T-helper 17 cell (primary cell): ENCODE measurements at regions not wholly inside any gene's neighbourhood (a gene's known extent, or its start where the extent isn't known, plus 50 kb on each side); places are given as distances from the start of the nearest gene placed in this dataset.

Source experiments
- ATAC-seq: fragments of 150-1000 bp; cut with Tn5 transposase; 2 replicates; pipeline ENCODE4 v1.10.0; 2021; ENCODE audit warnings: mild to moderate bottlenecking, moderate library complexity
- DNase-seq, 3 donors: peaks; one replicate each; pipeline versions ENCODE4 v3.0.0 to v3.0.0-alpha.2; 2020 to 2021
- H3K9me3 ChIP-seq: one replicate; pipeline ENCODE4 v1.7.0; 2013; ENCODE audit warnings: low read length, mild to moderate bottlenecking; ENCODE audit not compliant: control insufficient read depth, poor library complexity, severe bottlenecking
- H3K27ac Mint-ChIP-seq: one replicate; pipeline ENCODE4 v1.8.0; 2022; ENCODE audit warnings: mild to moderate bottlenecking, moderate library complexity, mixed read lengths
- H3K27me3 Mint-ChIP-seq: one replicate; pipeline ENCODE4 v1.8.0; 2022; ENCODE audit warnings: mixed read lengths
- H3K36me3 Mint-ChIP-seq: one replicate; pipeline ENCODE4 v1.8.0; 2022; ENCODE audit warnings: low read depth, mixed read lengths
- H3K4me1 Mint-ChIP-seq: one replicate; pipeline ENCODE4 v1.8.0; 2022; ENCODE audit warnings: mild to moderate bottlenecking, mixed read lengths
- H3K4me3 Mint-ChIP-seq: one replicate; pipeline ENCODE4 v1.8.0; 2022; ENCODE audit warnings: mild to moderate bottlenecking, moderate library complexity, mixed read lengths

- Mint-ChIP-seq H3K27me3 (no peaks in the 10 kb centered on the region), H3K27ac (no peak overlapping the region), H3K4me1 (no peaks in the 10 kb centered on the region), H3K4me3 (no peak overlapping the region), H3K36me3 (no peaks in the 10 kb centered on the region)
- DNase-seq (no peak), ATAC-seq (no peak)
- H3K9me3 ChIP-seq = peaks cover 4% of the 10 kb centered on the region
These were observed 187.8 kb upstream of the KCND3 start for GRCh38 chr1:112177314-112177713.

GRCh38 chr1:112188611-112189010, 199.1 kb upstream of the KCND3 start:
- Mint-ChIP-seq H3K36me3 (no peaks in the 10 kb centered on the region), H3K27me3 (peaks cover 15% of the 10 kb centered on the region), H3K27ac (no peak overlapping the region), H3K4me1 (no peaks in the 10 kb centered on the region), H3K4me3 (no peak overlapping the region)
- ATAC-seq = no peak
- no peaks in the 10 kb centered on the region for H3K9me3 ChIP-seq
- no peak for DNase-seq

DNA sequence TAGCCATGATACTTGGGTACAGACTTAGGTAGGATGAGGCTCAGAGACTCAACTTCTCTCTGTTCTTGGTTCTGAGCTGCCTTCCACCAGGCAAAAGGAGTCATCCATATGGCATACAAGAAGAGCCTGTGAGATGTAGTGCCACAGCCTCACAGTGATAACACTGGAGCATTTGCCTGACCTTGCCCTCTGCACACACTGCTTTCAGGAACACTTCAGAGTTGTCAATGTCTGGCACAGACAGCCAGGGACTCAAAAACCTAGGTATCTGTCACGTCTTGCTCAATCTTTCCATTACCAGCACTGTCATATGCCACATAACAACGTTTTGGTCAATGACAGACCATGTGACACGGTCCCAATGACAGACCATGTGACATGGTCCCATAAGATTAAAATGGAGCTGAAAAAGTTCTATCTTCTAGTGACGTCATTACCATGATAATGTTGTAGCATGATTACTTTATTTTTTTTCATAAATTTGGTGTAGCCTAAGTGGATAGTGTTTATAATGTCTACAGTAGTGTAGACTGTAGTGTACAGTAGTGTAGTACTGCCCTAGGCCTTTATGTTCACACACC, 199.9 kb upstream of the CTTNBP2NL start:
- H3K27ac Mint-ChIP-seq = no peak overlapping the region
- H3K9me3 ChIP-seq = no peaks in the 10 kb centered on the region
- no peaks in the 10 kb centered on the region for H3K4me1 Mint-ChIP-seq
- no peak overlapping the region for H3K4me3 Mint-ChIP-seq
- H3K27me3 Mint-ChIP-seq = peaks cover 6% of the 10 kb centered on the region
- no peak for DNase-seq
- no peak for ATAC-seq
- H3K36me3 Mint-ChIP-seq = no peaks in the 10 kb centered on the region

GRCh38 chr1:112196731-112197130, 199.3 kb upstream of the CTTNBP2NL start:
- Mint-ChIP-seq H3K4me3 (no peak overlapping the region), H3K27me3 (peaks cover 2% of the 10 kb centered on the region), H3K4me1 (no peaks in the 10 kb centered on the region), H3K36me3 (no peaks in the 10 kb centered on the region), H3K27ac (no peak overlapping the region)
- DNase-seq (no peak), ATAC-seq (no peak)
- no peaks in the 10 kb centered on the region for H3K9me3 ChIP-seq

GRCh38 chr1:112209493-112209892, 186.5 kb upstream of the CTTNBP2NL start:
- Mint-ChIP-seq H3K36me3 (peaks cover 3% of the 10 kb centered on the region), H3K4me3 (no peak overlapping the region), H3K4me1 (no peaks in the 10 kb centered on the region), H3K27ac (no peak overlapping the region), H3K27me3 (peaks cover 34% of the 10 kb centered on the region)
- ATAC-seq = no peak
- DNase-seq = no peak
- H3K9me3 ChIP-seq = peaks cover 4% of the 10 kb centered on the region

DNA sequence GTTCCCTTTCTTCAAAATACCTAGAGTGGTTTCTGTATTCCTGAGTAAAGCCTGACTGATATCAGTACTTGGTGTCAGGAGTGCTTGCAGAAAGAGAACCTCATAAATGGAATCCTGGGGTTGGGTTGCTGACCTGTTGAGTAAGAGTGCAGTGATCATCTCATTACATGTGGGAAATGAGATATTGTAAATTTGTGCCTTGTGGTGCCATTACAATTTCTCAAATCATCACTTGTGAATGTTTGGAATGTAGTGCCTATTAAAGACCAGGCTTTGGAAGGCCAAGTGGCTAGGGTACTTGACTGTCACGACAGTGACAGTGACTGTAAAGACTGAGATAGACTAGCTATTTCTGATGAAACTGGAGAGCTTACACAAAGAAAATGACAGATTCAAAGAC, 176.7 kb upstream of the CTTNBP2NL start:
- Mint-ChIP-seq H3K27ac (no peak overlapping the region), H3K36me3 (no peaks in the 10 kb centered on the region), H3K4me3 (no peak overlapping the region), H3K4me1 (no peaks in the 10 kb centered on the region), H3K27me3 (peaks cover 2% of the 10 kb centered on the region)
- no peaks in the 10 kb centered on the region for H3K9me3 ChIP-seq
- no peak for ATAC-seq
- no peak for DNase-seq

- no peaks in the 10 kb centered on the region for H3K4me1 Mint-ChIP-seq
- no peak overlapping the region for H3K27ac Mint-ChIP-seq
- H3K27me3 Mint-ChIP-seq = peaks cover 13% of the 10 kb centered on the region
- ATAC-seq = no peak
- no peaks in the 10 kb centered on the region for H3K36me3 Mint-ChIP-seq
- no peak overlapping the region for H3K4me3 Mint-ChIP-seq
- no peak for DNase-seq
- H3K9me3 ChIP-seq = no peaks in the 10 kb centered on the region
These were observed 165.8 kb upstream of the CTTNBP2NL start for GRCh38 chr1:112230232-112230631.

DNA sequence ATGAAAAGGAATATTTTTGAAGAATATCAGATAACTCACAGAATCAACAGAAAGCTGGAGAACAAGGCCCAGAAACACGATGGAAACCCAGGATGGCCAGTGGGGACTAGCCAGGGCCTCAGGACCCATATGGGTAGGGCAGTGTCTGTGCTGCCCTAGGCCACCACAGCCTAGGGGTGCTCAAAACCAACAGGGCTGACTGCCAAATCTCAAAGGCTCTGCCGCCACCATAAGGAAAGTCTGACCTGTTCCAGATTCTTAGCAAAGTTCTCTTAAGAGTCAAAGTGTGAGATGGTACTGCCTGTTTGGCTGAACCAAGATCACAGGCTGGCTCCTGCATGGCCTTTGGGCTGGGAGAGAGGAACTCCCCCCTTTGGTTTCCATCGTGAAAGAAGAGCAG, 164.7 kb upstream of the CTTNBP2NL start:
- H3K4me3 Mint-ChIP-seq = no peak overlapping the region
- DNase-seq = no peak

DNA sequence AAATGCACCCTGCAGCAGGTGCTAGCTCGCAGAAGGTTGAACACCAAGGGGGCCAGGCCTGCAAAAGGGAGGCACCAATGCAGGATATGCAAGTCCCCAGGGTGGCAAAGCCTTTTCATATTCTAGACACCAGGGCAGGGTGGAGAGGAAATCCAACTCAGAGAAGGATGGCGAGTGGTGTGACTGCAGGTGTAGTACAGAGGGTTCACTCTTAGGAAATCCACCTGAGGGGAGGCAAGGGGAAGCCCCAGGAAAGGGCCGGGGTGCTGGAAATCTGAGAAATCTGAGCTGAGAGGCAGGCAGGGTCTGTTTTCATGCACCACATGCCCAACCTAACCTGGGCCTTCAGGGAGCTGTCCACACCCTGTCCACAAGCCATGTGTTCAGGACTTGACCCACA, 163.2 kb upstream of the CTTNBP2NL start:
- H3K4me3 Mint-ChIP-seq = no peak overlapping the region
- ATAC-seq = no peak
- H3K27ac Mint-ChIP-seq = no peak overlapping the region
- no peaks in the 10 kb centered on the region for H3K4me1 Mint-ChIP-seq
- H3K9me3 ChIP-seq = no peaks in the 10 kb centered on the region
- H3K36me3 Mint-ChIP-seq = no peaks in the 10 kb centered on the region
- no peak for DNase-seq
- peaks cover 18% of the 10 kb centered on the region for H3K27me3 Mint-ChIP-seq

More for the DNA sequence above, 164.7 kb upstream of the CTTNBP2NL start:
- Mint-ChIP-seq H3K27ac (no peak overlapping the region), H3K4me1 (no peaks in the 10 kb centered on the region), H3K36me3 (no peaks in the 10 kb centered on the region), H3K27me3 (peaks cover 13% of the 10 kb centered on the region)
- no peaks in the 10 kb centered on the region for H3K9me3 ChIP-seq
- ATAC-seq = no peak

GRCh38 chr1:112234710-112235109, 161.3 kb upstream of the CTTNBP2NL start:
- DNase-seq (no peak), ATAC-seq (no peak)
- Mint-ChIP-seq H3K4me1 (no peaks in the 10 kb centered on the region), H3K36me3 (peaks cover 2% of the 10 kb centered on the region), H3K4me3 (no peak overlapping the region), H3K27ac (no peak overlapping the region), H3K27me3 (peaks cover 33% of the 10 kb centered on the region)
- H3K9me3 ChIP-seq = no peaks in the 10 kb centered on the region

DNA sequence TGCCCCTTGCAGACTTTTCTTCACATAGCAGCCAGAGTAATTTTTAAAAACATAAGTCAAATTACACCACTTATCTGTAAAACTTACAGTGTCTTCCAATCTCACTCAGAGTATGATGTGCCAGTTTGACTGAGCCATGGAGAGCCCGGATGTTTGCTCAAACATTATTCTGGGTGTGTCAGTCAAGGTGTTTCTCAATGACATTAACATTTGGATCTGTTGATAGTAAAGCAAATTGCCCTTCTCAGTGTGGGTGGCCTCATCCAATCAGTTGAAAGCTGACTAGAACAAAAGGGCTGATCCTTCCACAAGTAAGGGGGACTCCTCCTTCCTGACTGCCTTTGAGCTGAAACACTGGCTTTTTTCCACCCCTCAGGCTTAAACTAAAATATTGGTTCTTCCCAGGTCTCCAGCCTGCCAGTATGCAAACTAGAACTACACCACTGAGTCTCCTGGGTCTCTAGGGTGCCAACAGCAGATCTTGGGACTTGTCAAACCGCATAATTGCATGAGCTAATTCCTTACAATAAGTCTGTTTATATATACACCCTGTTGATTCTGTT, 157.9 kb upstream of the CTTNBP2NL start:
- no peaks in the 10 kb centered on the region for H3K9me3 ChIP-seq
- no peak overlapping the region for H3K27ac Mint-ChIP-seq
- H3K36me3 Mint-ChIP-seq = peaks cover 2% of the 10 kb centered on the region
- no peak overlapping the region for H3K4me3 Mint-ChIP-seq
- DNase-seq = no peak
- no peaks in the 10 kb centered on the region for H3K4me1 Mint-ChIP-seq
- no peak for ATAC-seq
- H3K27me3 Mint-ChIP-seq = peaks cover 34% of the 10 kb centered on the region

- Mint-ChIP-seq H3K4me3 (no peak overlapping the region), H3K4me1 (no peaks in the 10 kb centered on the region), H3K27ac (no peak overlapping the region), H3K27me3 (peaks cover 44% of the 10 kb centered on the region), H3K36me3 (peaks cover 2% of the 10 kb centered on the region)
- ATAC-seq = no peak
- no peak for DNase-seq
- H3K9me3 ChIP-seq = no peaks in the 10 kb centered on the region
These were observed 156.2 kb upstream of the CTTNBP2NL start for GRCh38 chr1:112239683-112240330.

GRCh38 chr1:112242470-112242869, 153.5 kb upstream of the CTTNBP2NL start:
- H3K4me3 Mint-ChIP-seq = no peak overlapping the region
- H3K9me3 ChIP-seq = no peaks in the 10 kb centered on the region
- peaks cover 48% of the 10 kb centered on the region for H3K27me3 Mint-ChIP-seq
- H3K4me1 Mint-ChIP-seq = no peaks in the 10 kb centered on the region
- no peak for DNase-seq
- peaks cover 2% of the 10 kb centered on the region for H3K36me3 Mint-ChIP-seq
- ATAC-seq = no peak
- no peak overlapping the region for H3K27ac Mint-ChIP-seq

DNA sequence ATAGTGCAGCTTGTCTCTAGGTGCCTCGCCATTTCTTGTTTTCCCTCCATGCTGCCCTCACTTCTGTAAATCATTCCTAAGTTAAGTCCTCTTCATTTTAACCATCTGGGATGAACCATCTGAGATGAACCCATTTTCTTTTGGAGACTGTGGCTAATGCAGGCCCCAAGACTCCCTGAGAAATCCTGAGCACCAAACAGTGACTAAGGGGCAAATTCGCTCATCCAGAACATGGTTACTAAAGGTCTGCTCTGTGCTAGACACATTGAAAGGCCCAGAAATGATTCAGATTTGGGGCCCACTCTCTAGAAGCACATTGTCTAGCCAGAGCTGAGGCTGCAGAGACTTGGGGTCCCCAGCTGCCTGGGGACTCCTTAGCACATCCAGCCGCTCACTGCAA, 151.9 kb upstream of the CTTNBP2NL start:
- H3K27me3 Mint-ChIP-seq = peaks cover 44% of the 10 kb centered on the region
- no peak overlapping the region for H3K27ac Mint-ChIP-seq
- ATAC-seq = no peak
- DNase-seq = no peak
- H3K9me3 ChIP-seq = no peaks in the 10 kb centered on the region
- H3K4me1 Mint-ChIP-seq = no peaks in the 10 kb centered on the region
- H3K36me3 Mint-ChIP-seq = peaks cover 2% of the 10 kb centered on the region
- H3K4me3 Mint-ChIP-seq = no peak overlapping the region
